Middle frontal gyrus (tissue), 1 donor: ENCODE measurements at regions not wholly inside any gene's neighbourhood (a gene's known extent, or its start where the extent isn't known, plus 50 kb on each side); places are given as distances from the start of the nearest gene placed in this dataset.
"Not testable (repeated sequence)": the region's sequence is repeated elsewhere in the genome, so short reads cannot be mapped to it uniquely, and the experiment has no call there.

Source experiments
- DNase-seq: peaks from one replicate; pipeline ENCODE4 v3.0.0-alpha.2; 2015; ENCODE audit warnings: low spot score; ENCODE audit errors: extremely low spot score

DNA sequence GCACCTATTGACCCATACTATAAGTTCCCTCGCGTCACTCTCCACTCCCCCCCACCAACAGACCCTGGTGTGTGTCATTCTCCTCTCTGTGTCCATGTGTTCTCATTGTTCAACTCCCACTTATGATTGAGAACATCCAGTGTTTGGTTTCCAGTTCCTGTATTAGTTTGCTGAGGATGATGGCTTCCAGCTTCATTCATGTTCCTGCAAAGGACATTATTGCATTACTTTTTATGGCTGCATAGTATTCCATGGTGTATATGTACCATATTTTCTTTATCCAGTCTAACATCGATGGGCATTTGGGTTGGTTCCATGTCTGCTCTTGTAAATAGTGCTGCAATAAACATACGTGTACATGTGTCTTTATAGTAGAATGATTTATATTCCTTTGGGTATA is 709.6 kb upstream of the ZNF608 start:
- not testable (repeated sequence) for DNase-seq

DNA sequence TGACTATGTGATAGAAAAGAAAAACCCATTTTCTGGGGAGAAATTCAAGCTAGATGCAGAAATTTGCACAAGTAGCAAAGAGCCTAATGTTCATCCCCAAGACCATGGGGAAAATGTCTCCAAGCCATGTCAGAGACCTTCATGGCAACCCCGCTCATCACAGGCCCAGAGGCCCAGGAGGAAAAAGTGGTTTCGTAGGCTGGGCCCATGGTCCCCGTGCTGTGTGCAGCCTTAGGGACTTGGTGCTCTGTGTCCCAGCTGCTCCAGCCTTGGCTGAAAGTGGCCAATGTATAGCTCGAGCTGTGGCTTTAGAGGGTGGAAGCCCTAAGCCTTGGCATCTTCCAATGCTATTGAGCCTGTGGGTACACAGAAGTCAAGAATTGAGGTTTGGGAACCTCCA is 711.2 kb upstream of the ZNF608 start:
- no peak for DNase-seq

DNA sequence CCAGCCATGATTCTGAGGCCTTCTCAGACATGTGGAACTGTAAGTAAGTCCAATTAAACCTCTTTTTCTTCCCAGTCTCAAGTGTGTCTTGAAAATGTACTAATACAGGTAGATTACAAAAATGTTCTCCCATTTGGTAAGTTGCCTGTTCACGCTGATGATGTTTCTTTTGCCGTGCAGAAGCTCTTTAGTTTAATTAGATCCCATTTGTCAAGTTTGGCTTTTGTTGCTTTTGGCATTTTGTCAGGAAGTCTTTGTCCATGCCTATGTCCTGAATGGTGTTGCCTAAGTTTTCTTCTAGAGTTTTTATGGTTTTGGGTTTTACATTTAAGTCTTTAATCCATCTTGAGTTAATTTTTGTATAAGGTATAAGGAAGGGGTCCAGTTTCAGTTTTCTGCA is 712.5 kb upstream of the ZNF608 start:
- not testable (repeated sequence) for DNase-seq

DNA sequence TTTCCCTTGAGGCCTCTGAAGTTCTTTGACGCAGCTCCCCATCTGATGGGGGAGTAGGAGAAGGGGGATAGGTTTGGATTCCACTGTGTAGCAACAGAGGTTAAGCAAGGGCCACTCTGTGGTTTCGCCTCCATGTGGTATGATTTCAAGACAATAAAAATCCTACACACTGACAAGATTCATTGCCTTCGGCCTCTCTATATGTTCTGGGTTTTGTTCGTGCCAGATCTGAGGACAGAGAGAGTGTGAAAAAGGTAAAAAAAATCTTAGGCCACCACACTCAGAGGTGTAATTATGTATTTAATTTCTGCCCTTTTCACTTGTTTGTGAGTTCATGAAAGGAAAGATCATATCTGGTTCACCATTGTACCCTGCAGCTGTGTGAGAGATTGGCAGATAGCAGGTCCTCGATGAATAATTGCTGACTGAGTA is 715.2 kb upstream of the ZNF608 start:
- DNase-seq: no peak

DNA sequence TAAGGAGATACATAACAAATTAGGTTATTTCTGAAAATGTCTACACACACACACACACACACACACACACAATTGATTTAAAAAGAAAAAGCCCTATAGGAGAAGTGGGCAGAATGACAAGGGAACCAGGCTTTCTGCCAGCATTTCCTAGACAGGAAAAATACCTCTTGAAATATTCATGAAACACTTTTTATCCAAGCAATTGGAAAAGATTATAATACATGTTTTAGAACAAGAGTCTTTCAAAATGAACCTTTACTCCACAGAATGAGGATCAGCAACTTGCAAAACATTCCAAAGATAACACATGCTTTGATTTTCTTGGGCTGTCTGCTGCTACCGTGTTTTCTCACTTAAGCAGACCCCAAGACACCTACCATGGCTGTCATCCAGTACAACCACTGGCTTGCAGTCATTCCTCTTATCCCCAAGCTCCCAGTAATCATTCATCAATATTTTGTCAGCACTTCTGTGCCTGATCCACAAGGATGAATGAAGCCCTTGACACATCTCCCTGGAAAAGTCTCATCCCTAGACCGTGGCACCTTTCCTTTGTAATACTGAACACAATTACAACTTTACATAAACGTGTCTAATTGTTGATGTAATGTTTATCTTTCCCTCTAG is 717.1 kb upstream of the ZNF608 start:
- DNase-seq: no peak

DNA sequence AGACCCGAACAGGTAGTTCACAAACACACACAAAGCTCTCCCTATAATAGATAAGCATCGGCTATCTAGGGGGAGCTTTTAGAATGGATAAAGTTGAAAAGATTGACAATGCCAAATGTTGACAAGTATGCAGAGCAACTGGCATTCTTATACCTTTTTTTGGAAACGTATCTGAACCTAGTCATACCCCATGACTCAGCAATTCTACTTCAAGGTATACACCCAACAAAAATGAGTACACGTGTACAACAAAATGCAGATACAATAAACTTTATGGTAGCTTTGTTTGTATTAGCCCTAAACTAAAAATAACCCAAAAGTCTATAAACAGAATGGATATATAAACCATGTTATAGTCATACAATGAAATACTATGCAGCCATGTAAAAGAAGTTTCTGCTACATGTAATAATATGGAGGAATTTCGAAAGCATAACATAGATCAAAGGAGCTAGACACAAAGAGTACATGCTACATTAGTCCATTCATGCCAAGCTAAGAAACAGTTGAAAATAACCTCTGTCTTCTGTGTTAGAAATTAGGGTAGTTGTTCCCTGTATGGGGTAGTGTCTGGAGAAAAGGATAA is 718.5 kb upstream of the ZNF608 start:
- DNase-seq: no peak

GRCh38 chr5:125465703-125466102 is 719.3 kb upstream of the ZNF608 start:
- no peak for DNase-seq

- no peak for DNase-seq
Measured at GRCh38 chr5:125467222-125467621, 720.8 kb upstream of the ZNF608 start.

- DNase-seq: no peak
Measured at GRCh38 chr5:125470280-125470902, 724.0 kb upstream of the ZNF608 start.

DNA sequence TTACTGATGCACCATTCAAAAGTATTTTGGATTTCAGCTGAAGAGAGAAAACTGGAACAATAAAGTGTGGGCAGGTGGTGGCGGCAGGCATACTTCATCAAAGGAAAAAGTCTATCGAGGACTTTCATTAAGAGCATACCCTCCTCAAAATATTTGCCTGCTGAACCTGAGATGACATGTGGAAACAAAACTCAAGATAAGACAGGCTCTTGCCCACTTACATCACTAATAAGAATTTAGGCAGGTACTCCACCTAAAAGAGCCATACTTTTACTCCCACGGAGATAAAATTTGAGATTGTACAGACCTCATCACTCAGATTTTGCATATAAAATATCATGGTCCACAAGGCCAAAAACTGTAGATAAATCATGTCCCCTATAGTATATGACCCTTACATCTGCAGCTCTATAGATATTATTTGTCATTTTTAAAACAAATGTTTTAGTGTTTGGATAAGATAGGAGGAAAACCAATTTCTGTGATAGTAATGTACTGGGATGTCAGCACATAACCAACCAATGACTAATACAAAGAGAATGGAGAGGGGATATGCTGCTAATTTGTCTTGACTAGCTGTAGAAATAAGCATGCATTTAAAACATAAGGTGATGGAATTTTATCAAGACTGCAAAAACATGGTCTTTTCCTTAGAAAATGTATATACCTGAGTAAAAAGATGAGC is 730.6 kb upstream of the ZNF608 start:
- DNase-seq: no peak

DNA sequence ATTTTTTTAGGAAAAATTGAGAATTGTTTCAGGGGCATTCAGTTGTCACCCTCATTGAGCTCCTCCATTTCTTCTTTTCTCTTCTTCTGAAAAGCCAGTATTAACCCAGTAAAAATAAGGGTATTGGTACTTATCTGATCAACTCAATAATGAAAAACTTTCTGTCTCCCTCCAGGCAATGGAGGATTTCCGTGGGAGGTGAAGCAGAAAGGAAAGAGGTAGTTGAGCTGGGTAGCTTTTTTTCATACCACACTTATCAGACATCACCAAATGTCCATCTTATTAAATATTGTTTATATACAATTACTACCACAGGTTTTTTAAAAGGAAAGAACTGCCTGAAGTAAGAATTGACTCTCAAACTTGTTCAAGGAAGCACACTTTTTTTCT is 731.1 kb upstream of the ZNF608 start:
- DNase-seq: no peak

GRCh38 chr5:125478599-125478998 is 732.2 kb upstream of the ZNF608 start:
- DNase-seq: no peak

DNA sequence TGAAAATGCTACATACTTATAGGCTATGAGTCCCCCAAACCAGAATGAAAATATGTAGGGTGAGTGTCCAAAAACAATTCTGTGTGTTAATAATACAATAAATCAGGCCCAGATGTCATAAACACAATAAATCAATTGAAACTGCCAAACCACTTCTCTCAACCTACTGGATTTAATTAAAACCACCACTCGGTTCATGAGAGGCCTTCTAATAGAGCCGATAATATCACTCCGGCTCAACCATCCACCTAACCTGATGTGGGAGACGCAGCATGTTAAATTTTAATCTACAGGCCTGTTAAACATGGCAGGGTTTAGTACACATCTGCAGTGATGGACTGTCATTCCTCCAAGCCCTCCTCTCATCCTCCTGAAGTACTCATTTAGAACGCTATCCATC is 734.5 kb upstream of the ZNF608 start:
- DNase-seq: no peak

GRCh38 chr5:125481506-125482465 is 735.3 kb upstream of the ZNF608 start:
- DNase-seq: no peak

DNA sequence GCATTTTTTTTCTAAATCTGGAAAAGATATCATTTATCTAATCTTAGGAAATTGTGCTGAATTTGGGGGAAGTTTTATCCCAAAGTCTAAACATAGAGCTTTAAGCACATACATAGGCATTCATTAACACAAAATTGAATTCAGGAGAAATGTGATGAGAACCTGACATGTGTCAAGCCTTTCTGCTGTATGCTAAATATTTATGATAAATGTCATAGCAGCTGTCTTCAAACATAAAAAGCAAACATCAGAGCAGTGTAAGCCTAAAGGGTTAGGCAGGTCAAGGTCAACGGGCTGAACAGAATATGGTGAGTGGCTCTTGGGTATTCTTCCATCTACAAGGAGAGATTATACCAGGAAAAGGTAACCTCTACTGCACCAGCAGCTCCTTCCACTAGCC is 737.2 kb upstream of the ZNF608 start:
- DNase-seq: no peak

DNA sequence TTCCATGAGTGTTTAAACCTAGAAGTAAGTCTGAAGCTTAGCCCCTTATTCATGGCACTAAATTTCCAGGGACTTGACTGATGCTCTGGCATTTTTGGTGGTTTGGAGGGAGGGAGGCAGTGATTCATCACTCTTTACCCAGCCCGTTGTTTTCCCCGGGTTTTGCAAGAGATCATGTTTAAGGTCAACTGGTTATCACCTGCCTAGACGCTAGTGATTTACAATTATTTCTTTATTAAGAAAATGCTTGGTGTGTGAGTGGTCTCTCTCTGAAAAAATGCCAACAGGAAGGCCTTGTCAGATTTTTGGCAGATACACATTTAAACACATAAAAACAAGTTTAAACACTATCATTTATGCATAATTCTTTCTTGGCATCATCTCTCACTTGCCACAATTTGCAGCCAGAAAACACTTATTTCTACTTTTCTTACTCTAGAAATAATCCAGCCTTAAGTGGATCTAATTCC is 737.9 kb upstream of the ZNF608 start:
- DNase-seq: no peak

- peak; percentile 87 for DNase-seq
Measured at GRCh38 chr5:125484742-125485641, 738.6 kb upstream of the ZNF608 start.

DNA sequence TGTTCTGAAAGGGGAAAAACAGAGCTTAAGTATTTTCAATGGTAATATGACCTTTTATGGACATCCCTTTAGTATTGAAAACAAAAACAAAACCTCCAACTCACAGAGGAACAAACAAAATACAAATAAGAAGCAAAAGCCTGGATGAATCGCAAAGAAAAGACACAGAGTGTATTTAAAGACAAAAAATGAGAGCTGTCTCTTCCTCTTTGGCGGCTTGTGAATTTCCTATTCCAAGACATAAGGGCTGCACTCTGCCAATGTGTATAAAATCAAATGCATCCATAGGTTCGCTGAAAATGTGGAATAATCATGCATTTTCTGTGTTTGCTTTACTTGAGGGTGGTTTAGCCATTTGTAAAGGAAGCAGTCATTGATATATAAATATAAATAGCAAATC is 739.3 kb upstream of the ZNF608 start:
- DNase-seq: no peak

- no peak for DNase-seq
Measured at GRCh38 chr5:125486634-125487033, 740.2 kb upstream of the ZNF608 start.

GRCh38 chr5:125487231-125487630 is 740.8 kb upstream of the ZNF608 start:
- DNase-seq: no peak
